HS-5 (cell line): ENCODE measurements at regions not wholly inside any gene's neighbourhood (a gene's known extent, or its start where the extent isn't known, plus 50 kb on each side); places are given as distances from the start of the nearest gene placed in this dataset.
"Not testable (repeated sequence)": the region's sequence is repeated elsewhere in the genome, so short reads cannot be mapped to it uniquely, and the experiment has no call there.

Experiments
- DNase-seq: peaks from one replicate; pipeline ENCODE4 v3.0.0-alpha.2; 2012; ENCODE audit warnings: low read depth

DNA sequence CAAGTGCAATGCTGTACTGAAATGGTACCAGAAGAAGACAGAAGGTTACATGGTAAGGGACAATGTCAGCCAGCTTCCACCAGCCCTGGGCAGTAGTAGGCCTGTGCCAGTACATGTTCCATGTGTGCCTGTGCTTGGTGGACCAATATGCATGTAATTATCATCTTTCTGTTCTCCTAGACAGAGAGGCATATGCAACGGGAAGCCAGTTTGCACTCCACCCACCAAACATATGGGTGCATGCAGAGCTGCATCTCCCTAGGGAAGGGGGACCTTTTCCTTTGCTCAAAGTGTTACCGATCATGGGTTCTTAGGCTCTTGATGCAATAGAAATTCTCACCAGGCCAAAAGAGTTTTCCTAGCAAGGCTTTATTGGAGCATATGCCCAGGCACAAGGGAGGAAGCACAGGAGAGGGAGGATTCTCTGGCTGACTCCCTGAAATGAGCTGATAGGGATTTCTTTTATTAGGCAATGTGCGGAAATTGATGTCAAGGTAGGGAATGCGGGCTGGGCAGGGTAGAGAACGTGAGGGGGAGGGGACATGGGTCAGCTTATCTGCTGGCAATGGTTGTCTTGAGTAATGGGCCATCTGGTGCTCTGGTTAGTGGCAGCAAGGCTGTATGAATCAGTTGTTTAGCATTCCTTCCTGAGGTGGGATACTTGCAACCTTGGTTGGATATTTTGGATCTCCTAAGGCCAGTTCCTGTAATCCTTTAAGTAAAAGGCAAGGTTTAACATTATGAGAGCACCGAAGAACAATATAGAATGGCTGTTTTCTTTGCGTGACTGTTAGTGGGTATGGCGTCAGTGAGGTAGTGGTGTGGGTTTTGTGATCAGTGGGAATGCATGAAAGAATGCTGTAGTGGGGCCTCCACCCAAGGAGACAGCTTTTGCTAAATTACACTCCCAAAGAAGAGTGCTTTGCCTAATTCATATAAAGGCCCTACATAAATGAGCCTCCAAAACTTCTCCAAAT, 102.5 kb downstream of the CDRT15L2 start:
- not testable (repeated sequence) for DNase-seq

GRCh38 chr17:20683651-20684229, 104.2 kb downstream of the CDRT15L2 start:
- DNase-seq, result not testable (repeated sequence)

DNA sequence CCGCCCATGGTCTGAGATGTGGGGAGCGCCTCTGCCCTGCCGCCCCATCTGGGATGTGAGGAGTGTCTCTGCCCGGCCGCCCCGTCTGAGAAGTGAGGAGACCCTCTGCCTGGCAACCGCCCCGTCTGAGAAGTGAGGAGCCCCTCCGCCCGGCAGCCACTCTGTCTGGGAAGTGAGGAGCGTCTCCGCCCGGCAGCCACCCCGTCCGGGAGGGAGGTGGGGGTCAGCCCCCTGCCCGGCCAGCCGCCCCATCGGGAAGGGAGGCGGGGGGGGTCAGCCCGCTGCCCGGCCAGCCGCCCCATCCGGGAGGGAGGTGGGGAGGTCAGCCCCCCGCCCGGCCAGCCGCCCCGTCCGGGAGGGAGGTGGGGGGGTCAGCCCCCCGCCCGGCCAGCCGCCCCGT, 105.5 kb downstream of the CDRT15L2 start:
- not testable (repeated sequence) for DNase-seq

DNA sequence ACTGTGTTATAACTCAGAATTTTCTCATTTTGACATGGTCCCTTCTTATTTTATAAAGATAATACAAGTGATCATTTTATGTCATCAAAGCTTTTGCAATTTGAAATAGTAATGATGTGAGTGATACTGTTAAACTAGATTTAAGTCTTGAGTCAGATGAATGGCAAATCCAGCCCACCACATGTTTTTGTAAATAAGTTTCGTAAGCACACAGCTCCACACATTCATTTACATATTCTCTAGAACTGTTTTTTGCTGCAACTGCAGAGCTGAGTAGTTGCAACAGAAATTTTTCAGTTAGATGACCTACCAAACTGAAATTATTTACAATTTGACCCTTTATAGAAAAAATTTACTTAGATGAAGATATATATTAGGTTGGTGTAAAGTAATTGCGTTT, 108.1 kb downstream of the CDRT15L2 start:
- DNase-seq, result not testable (repeated sequence)

GRCh38 chr17:20689170-20689749, 109.7 kb downstream of the CDRT15L2 start:
- DNase-seq, result not testable (repeated sequence)

DNA sequence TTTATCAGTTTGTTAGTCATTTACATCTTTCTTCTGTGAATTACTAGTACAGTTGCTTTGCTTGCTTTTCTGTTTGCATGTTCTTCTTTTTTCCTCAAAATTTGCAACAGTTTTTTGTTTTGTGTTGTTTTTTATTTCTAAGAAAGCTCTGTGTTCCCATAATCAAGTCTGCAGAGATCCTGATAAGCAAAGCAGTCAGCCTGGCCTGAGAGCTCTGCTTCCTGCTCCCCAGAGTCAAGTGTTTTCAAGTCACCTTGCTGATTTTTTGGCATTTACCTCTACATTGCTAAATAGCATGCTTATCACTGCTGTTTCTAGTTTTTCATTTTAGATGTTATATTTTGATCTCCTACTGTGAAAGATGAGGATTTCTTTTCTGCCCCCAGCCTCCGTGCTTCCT, 113.2 kb downstream of the CDRT15L2 start:
- DNase-seq, result not testable (repeated sequence)

GRCh38 chr17:20695871-20696270, 116.3 kb downstream of the CDRT15L2 start:
- DNase-seq, result not testable (repeated sequence)

- peak; percentile 2 for DNase-seq
Observed at GRCh38 chr17:20698463-20699206, 119.1 kb downstream of the CDRT15L2 start.

- not testable (repeated sequence) for DNase-seq
Observed at GRCh38 chr17:20700528-20700927, 121.0 kb downstream of the CDRT15L2 start.

DNA sequence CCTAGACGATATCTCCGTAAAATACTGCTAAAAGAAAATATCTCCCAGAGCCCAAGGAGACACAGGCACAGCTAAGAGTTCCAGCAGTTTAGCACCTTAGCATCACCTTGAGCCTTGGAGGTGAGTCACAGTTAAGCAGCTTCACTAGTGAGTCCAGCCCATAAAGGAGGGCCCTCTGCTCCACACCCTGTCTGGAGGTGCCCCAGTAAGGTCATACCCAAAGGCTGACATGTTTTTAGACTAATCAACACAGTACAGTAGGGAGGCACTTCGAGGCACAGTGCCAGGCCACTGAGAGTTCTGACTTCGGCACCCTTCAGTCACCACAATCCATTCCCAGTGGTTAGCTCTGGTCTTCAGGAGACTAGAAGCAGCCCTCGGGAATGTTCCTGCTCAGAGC, 121.8 kb downstream of the CDRT15L2 start:
- DNase-seq, result not testable (repeated sequence)

DNA sequence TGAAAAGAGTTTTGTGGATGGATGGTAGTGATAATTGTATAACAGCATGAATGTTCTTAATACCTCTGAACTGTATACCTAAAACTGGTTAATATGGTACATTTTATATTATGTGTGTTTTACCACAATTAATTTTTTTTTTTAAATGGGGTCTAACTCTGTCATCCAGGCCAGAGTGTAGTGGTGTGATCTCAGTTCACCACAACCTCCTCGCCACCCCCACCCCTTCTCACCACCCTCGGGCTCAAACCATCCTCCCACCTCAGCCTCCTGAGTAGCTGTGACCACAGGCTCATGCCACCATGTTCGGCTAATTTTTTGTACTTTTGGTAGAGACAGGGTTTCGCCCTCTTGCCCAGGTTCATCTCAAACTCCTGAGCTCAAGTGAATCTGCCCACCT, 123.2 kb downstream of the CDRT15L2 start:
- DNase-seq, result no peak

DNA sequence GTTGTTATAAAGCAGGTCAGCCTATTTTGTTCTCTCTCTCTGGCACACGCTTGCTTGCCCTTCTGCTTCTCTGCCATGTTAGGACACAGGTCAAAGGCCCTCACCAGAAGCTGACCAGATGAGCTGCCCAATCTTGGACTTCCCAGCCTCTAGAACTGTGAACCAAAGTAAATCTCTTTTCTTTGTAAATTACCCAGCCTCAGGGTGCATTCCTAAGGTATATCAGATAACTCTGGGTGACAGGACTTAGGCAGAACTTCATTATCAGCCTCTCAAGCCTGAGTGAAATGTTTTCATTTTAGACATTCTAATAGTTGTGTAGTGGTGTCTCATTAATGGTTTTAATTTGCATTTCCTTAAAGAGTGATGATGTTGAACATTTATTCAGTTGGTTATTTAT, 124.3 kb downstream of the CDRT15L2 start:
- no peak for DNase-seq

- DNase-seq, result not testable (repeated sequence)
Observed at GRCh38 chr17:20705186-20705585, 125.7 kb downstream of the CDRT15L2 start.

DNA sequence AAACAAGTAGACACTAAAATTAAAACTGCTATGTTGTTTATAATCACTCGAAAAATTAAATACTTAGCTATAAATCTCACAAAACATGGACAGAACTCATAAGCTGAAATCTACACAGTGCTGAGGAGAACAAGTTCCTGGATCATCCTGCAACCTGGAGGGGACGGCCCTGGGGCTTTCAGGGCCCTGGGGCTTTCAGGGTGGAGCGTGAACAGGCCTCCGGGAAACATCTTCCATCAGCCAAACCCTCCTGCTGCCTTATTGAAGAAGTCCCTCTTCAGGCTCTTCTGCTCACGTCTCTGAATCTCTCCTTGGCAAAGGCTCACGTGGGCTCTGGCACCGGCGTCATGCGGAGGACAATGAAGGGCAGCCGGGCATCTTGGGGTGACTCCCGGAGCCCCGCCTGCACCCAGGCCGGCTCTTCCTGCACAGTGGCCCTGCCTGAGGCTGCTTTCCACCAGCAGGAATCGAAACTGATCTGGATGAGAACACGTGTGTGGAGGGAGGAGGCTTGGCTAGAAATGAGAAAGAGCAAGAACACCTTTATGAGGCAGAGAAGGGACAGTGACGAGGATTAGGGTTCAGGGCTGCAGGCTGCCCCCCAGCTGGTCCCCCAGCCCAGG, 127.3 kb downstream of the CDRT15L2 start:
- DNase-seq, result no peak

DNA sequence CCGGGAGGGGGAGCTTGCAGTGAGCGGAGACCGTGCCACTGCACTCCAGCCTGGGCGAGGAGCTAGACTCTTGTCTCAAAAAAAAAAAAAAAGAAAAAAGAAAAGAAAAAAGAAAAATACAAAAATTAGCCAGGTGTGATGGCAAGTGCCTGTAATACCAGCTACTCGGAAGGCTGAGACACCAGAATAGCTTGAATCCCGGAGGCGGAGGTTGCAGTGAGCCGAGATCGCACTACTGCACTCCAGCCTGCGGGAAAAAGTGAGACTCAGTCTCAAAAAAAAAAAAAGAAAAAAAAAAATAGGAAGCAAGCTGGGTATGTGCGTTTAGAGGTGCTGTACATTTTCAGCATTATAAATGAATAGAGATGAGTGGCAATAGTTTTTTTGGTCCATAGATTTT, 129.3 kb downstream of the CDRT15L2 start:
- not testable (repeated sequence) for DNase-seq

DNA sequence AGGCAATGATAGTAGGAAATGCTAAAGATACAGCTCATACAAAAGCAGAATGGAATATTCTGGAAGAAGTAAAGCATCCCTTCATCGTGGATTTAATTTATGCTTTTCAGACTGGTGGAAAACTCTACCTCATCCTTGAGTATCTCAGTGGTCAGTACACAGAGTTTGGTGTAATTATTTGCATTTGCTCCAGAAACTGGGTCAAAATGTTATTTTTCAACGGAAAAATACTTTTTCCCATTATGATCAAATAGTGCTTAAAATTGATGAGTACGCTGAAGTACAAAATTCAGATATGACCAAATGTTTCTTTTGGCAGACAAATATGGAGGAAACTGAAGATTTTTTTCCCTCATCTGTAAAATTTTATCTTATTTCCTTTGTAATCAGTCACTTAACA, 137.0 kb downstream of the CDRT15L2 start:
- DNase-seq, result not testable (repeated sequence)

GRCh38 chr17:20721171-20721570, 141.6 kb downstream of the CDRT15L2 start:
- DNase-seq, result no peak

DNA sequence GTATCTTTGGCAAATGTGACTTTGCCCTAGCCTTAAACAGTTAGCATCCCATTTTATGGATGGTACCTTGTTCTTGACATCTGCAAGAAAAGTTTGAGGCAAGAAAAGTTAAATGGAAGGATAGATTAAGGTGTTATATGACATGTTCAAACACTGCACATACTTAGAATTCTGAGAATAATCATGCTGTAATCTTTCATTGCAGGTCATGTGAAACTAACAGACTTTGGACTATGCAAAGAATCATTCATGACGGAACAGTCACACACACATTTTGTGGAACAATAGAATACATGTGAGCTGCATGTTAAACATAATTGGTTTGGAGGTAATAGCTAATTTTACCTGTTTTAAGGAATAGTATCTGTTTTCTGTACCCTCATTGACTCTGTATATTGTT, 144.9 kb downstream of the CDRT15L2 start:
- not testable (repeated sequence) for DNase-seq

GRCh38 chr17:20727201-20727600, 147.7 kb downstream of the CDRT15L2 start:
- not testable (repeated sequence) for DNase-seq

DNA sequence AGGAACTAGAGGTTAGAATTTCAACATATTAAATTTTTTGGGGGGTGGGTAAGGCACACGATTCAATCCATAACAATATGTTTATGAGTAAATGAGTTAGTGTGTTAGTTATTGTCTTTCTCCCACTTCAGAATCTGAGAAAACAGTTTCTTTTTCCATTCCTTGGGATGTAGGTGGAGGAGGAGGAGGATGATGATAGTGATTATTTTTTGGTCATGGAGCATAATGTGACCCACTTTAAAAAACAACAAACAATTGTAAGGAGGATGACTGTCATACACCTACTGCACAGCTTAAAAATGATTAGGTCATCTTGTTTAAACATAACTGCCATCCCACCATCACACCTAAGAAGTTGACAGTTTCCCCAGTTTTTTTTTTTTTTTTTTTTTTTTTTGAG, 148.7 kb downstream of the CDRT15L2 start:
- no peak for DNase-seq

DNA sequence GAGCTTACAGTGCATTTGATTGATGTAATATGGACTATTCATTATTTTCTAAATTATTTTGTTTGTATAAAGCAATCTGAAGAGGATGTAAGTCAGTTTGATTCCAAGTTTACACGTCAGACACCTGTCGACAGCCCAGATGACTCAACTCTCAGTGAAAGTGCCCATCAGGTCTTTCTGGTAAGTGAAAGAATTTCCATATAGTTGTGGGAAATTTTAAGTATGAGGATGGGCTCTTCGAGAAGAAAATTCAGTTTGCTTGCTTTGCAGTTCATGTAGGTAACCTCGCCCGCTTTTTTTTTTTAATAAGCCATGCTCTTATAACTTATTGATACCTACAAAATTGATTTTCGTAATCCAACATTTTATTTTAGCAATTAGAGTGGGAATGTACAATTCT, 151.6 kb downstream of the CDRT15L2 start:
- DNase-seq, result not testable (repeated sequence)

GRCh38 chr17:20733923-20734322, 154.4 kb downstream of the CDRT15L2 start:
- DNase-seq, result no peak
